Left renal pelvis (tissue), 4 donors: ENCODE measurements at regions not wholly inside any gene's neighbourhood (a gene's known extent, or its start where the extent isn't known, plus 50 kb on each side); places are given as distances from the start of the nearest gene placed in this dataset.
"Not testable (repeated sequence)": the region's sequence is repeated elsewhere in the genome, so short reads cannot be mapped to it uniquely, and the experiment has no call there.

ENCODE experiments used
- DNase-seq, 4 donors: peaks; one replicate each; pipeline ENCODE4 v3.0.0-alpha.2; 2013; ENCODE audit warnings: low read depth in 4 of 4, low spot score in 3 of 4

- no peak for DNase-seq
These were observed 316.3 kb upstream of the STAC start for GRCh38 chr3:36063992-36064391.

GRCh38 chr3:36065321-36065720 is 315.0 kb upstream of the STAC start:
- DNase-seq, result no peak

DNA sequence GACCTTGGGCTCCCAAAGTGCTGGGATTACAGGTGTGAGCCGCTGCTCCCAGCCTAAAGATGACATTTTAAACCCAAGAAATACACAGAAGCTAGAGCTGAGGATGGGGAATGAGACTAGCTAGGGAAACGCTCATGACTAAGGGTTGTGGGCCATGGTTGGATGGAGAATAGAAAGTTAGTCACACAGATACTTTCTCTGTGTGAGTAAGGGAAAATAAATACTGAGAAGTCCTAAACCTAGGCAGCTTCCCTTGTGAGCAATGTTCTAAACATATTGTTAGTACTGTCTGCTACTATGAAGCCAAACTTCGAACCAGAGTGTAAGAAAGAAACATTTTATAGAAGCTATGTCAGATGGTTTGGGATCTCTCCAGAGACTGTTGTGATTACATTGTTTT is 304.8 kb upstream of the STAC start:
- no peak for DNase-seq

GRCh38 chr3:36077320-36077719 is 303.0 kb upstream of the STAC start:
- no peak for DNase-seq

GRCh38 chr3:36082958-36083357 is 297.3 kb upstream of the STAC start:
- not testable (repeated sequence) for DNase-seq

GRCh38 chr3:36095238-36095637 is 285.1 kb upstream of the STAC start:
- DNase-seq, result no peak

DNA sequence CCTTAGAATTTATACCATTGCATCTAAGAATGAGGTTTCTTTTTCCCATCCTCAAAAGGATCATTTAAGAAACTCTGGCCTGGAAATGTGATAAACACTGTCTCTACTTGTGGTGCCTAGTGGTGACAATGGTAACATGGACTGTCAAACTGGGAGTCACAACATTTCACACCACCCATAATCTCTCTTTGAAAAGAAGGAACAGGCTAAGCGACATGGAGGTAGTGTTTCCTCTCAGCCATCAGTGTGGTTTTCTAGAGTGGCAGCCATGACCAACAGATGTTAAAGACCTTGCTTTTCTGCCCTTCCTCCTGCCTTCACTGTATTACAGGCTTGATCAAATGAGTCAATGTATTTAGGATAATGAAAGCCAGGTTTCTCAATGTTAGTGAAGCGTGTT is 283.1 kb upstream of the STAC start:
- DNase-seq, result no peak

DNA sequence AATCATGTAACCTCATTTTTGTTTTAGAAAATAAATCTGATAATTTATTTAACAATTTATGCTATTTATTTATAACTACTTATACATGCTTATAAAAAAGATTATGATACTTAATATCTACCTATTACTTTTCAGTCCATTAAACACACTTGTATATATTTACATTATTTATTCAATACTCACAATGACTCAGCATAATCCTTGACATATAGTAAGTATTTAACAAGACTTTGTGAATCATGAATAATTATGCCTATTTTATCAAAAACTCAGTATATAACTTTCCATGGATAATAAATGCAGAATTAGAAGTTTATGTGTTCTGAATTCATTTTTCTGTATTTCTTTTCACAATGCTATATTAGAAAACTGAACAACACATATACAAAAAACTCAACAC is 266.0 kb upstream of the STAC start:
- no peak for DNase-seq

- DNase-seq, result no peak
These were observed 256.0 kb upstream of the STAC start for GRCh38 chr3:36124118-36124796.

- no peak for DNase-seq
These were observed 248.1 kb upstream of the STAC start for GRCh38 chr3:36132214-36132613.

- DNase-seq, result no peak
These were observed 244.4 kb upstream of the STAC start for GRCh38 chr3:36135863-36136262.

- no peak for DNase-seq
These were observed 237.6 kb upstream of the STAC start for GRCh38 chr3:36142746-36143145.

DNA sequence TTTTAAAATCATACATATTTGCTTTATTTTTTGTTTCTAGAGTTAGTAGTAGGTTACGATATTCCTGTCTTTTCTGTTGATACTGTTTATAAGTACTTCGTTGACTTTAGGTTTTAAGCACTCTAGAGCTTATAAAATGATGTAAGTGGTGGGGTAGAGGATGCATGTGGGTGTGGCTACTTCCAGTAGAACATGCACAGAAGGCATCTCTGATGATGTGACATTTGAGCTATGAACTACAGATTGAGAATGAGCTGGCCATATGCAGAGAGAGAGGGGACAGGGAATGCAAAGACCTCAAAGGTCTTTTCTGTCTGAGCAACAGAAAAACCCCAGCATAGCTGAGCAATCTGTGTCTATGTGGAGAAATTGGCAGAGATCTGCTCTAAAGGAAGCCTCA is 233.9 kb upstream of the STAC start:
- no peak for DNase-seq

GRCh38 chr3:36147934-36148558 is 232.3 kb upstream of the STAC start:
- DNase-seq, result no peak

DNA sequence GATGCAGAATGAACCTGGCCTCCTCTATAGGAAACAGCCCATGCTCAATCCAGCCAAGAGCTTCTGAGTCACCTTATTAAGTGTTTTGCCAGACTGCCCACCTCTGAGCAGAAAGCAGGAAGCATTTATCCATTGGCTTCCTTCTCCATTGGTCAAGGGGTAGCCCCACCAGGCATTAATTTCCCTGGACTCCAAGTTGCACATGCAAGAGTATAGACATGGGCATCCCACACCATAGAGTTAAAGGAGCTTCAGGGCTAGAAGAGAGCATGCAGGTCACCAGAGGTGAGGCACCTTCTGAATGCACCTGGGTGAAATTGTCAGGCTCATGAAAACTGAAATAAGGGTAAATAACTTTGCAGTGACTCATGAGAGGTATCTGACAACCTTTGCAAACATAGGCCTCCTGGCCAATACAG is 230.8 kb upstream of the STAC start:
- DNase-seq, result no peak

DNA sequence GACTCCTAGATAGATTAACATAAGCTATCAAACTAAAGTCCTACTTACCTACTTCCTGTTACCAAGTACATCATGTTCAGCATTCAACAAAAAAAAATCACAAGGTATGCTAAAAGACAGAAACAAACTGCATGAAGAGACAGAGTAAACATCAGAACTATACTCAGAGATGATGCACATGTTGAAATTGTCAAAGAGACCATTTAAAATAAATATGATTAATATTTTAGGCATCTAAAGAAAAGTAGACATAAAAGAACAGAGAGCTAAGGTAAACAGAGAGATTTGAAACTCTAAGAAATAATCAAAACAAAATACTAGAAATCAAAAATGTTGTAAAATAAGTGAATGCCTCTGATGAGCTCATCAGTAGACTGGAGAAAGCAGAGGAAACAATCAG is 224.8 kb upstream of the STAC start:
- DNase-seq, result no peak

DNA sequence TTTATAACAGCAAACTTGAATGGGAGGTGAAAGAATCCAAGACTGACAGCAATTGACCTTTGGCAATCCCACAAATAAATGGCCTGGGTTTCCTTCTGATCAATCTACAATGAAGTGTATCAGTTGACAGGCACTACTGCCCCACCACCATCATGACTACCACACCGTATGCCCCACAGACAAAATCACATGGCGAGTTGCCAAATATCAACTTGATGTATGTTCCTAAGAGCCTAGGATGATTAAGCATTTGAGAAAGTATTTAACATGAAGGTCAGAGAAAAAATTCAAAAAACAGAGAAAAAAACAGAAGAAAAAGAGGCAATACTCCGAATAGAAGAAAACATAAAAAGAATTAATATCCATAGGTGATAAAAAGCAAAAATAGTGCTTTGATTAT is 215.9 kb upstream of the STAC start:
- no peak for DNase-seq

- no peak for DNase-seq
These were observed 214.6 kb upstream of the STAC start for GRCh38 chr3:36165509-36166290.

DNA sequence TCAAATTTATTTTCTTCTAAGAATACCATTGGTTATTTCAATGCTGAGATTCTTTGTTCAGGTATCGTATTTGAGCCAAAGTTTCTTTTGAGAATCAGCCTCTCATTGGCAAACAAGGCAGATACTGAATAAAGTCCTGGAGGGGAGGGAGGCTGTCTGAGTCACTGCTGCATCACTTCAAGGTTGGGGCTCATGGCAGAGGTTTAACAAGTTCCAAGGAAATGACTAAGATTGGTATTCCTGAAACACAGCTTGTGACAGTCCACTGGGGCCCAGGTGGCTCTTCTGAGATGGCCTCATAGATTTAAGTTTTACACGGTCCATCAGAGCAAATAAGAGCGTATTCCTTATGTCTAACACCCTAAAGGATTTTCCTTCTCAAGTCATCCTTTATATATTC is 213.8 kb upstream of the STAC start:
- no peak for DNase-seq

GRCh38 chr3:36172699-36173098 is 207.6 kb upstream of the STAC start:
- DNase-seq, result no peak

DNA sequence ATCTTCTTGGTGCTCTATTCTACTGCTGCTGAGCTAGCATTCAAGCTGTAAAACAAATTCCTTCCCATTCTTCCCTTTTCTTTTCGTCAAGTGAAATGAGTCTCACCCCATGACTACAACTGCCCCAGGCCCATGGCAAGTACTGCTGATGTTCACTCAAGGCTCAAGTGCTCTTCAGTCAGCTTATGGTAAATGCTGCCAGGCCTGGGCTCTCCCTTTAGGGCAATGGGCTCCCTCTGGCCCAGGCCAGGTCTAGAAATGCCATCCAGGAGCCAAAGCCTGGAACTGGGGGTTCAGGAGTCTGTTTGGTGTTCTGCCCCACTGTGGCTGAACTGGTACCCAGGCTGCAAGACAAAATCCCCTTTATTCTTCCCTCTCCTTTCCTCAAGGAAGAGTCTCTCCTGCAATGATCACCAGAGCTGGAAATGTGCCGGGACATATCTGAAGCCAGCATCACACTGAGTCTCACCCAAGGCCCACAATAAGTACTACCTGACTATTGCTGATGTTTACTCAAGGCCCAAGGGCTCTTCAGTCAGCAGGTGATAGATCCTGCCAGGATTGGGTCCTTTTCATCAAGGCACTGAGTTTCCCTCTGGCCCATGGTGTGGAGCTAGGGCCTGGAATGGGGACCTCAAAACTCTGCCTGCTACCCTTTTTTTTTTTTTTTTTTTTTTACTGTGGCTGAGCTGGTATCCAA is 205.0 kb upstream of the STAC start:
- DNase-seq, result no peak
